GM21723 (cell line): ENCODE measurements at regions not wholly inside any gene's neighbourhood (a gene's known extent, or its start where the extent isn't known, plus 50 kb on each side); places are given as distances from the start of the nearest gene placed in this dataset.

Experiments used
- ATAC-seq: cut with Tn5 transposase; IDR thresholded peaks from one replicate; pipeline ENCODE4 v1.9.1; 2021; ENCODE audit warnings: mild to moderate bottlenecking, moderate library complexity; ENCODE audit not compliant: unreplicated experiment

DNA sequence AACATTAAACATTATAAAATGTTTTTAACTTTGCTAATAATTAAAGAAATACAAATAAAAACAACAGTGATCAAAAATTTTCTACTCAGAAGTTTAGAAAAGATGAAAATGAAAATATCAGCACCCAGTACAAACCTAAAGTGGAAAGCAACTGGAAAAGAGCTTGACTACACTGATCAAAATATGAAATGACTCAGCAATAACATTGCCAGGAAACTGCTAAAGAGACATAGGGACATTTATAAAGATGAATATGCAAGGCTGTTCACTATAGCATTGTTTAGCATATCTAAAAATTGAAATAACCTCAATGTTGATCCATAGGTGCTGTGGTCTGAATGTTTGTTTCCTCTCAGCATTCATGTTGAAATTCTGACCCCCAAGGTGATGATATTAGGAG is 88.5 kb upstream of the NOCT start:
- no peak for ATAC-seq

DNA sequence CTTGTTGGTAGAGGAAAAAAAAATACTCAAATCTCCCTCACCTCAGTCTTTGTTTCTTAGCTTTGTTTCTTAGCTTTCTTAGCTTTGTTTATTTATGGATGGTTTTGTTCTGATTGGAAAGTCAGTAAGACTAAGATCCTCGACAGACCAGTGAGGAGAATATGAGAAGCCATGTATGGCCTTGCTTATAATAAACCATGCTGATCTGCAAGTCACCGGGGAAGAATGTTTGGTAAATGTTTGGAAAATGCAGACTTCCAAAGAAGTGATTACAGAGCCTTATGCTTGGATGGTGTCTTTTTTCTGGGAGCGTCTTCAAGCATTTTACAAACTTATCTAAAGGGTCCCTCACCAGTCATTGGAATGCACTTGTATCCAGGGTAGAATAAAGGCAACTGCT is 90.1 kb upstream of the NOCT start:
- no peak for ATAC-seq

DNA sequence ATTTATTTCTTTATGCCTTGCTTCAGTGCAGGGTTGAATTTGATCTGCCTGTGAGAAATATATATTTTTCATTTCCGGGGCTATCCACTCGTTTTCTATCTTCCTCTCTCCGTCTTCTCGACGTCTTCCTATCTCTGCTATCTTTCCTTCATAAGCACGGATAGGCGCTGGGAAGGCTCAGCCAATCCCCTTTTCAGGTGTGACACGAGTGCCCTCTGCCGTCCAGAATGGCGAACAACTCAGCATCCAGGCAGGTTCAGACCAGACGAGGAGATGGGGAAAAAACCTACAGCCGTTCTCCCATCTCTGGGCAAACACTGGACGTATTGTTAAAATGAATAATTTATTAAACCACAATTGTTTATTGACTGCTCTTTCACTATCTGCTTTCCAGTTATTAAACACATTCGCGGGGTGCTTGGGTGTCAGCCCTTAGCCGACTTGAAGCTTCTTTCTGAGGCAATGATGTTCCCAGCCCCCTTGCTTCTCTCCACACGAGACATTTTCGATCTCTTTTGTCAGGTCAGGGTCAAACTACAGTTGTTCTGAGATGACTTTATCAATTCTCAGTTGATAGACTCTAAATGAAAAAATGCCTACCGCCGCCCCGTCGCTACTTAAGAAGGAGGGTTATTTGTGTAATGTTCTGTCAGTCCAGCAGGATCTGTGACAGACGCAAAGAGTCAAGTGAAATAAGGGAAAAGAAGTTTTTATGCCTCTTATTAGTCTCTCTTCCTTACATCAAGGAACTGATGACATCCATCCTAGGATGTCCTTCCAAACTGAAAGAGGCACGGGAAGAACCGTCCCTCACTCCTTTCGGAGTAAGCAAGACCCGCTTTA is 96.3 kb upstream of the NOCT start:
- ATAC-seq, result peak; percentile 88

DNA sequence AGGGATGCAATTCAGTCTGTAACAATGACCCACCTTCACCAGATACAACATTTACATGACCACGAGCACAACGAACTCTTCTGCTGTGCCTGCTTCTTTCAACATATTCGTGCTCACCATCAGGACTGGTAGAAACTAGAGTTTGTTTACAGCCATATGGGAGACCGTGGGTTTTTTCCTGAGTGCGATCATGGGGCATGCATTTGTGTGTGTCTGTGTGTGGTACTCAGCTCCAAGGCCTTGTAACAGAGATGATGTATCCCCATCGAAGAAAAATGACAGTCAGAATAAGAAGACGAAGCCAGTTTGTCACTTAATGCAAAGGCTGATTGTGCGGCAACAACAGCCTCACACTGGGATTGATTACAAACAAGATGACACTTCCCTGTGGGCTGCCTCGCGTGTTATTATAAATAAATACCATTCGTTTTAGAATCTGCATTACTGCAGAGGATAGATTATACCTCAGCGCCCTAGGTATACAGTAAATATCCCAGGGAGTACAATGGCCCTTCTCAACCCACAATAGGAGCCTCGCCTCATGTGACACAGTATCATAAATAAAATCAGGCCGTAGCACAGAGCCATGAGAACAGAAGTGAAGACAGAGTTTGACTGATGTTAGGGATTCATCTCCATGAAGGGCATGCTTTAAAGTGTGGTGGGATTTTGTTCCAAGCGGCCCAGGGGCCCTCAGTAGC is 97.3 kb upstream of the NOCT start:
- ATAC-seq, result no peak

DNA sequence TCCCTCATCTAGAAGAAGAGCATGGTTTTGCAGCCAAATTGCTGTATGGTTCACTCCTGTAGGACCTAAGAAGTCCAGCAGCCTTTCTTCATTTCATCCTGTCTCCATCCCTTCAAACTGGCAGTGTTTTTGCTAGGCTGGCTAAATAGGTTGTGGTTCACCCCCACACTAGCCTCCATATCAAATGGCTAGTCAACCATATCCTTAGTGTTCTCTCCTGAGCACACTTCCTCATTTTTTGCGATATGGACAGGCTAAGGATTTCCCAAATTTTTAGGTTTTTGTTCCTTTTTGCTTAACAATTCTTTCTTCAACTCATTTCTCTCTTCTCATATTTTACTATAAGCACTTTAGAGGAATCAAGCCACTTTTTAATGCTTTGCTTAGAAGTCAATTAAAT is 98.8 kb upstream of the NOCT start:
- no peak for ATAC-seq

DNA sequence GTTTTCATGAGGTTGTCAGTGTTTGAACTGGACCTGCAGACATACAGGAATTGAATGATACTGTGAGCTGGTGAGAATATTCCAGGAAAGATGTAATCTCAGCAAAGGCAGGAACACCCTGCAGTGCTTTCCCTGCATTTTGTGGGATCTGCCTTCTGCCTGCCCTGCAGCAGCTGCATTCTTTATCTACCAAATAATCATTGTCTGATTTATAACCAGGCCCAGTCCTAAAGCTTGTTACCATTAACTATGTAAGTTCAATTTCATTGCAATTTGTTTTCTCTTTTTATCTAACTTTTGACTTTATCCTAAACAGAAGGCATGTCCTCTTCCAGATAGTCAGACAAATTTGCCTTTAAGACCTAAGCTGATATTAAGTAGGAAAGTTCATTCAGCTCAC is 99.8 kb upstream of the NOCT start:
- ATAC-seq, result no peak

DNA sequence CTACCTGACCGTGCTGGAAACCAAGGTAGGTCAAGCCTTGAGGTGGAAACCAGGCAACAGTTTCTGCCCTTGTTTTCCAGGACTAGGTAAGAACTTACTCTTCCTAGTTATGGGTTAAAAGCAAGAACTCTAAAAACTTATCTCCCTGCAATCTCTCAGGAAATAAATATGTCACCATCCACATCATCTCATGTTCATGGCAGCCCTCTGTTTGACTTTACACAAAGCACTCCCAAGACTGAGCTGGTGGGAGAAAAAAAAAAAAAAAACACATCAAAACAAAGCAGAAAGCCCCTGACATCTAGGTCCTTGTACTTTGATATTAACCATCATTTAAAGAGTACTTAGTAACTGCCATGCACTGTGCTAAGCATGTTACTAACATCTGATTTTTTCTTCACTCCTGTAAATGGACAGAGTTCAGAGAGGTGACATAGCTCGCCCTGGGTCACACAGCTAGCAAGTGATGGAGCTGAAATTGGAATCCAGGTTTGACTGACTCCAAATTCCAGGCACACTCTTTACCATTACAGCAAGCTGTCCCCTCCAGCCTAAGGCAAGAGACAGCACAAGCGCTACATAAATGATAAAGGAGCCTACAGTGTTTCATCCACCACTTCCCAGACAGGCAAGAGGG is 102.8 kb upstream of the NOCT start:
- ATAC-seq, result no peak

DNA sequence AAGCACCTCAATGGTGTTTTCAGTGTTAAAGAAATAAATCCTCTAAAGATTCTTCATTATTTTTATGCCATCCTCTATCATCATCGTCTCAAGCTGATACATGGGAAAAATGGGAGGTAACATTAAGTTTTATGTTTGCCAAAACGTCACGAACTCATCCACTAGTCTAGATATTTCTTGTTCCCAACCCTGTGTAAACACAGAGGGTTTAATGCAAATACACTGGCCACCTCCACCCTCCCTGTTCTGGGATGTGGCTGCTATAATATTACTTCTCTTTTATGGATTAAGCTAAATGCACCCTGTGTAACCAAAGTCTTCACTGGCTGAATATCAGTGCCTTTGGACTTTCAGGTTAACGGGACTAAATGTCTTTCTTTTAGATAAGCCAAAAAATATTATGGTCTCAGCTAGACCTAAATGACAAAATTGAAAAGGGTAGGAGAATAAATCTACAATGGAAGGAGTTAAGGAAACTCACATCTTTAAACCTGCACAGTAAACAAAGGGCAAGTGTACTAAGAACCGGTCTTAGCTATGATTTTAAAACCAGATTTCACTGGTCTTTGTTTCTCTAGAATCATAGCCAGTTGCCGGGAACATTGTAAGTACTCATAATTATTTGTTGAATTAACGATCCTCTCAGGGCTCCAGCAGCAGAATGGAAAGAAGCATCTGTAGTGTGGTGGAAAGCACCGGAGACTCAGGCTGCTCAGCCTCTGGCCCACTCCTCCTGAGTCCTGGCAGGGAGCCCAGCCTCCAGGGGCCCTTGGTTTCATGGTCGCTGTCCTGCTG is 103.5 kb upstream of the NOCT start:
- ATAC-seq, result no peak

DNA sequence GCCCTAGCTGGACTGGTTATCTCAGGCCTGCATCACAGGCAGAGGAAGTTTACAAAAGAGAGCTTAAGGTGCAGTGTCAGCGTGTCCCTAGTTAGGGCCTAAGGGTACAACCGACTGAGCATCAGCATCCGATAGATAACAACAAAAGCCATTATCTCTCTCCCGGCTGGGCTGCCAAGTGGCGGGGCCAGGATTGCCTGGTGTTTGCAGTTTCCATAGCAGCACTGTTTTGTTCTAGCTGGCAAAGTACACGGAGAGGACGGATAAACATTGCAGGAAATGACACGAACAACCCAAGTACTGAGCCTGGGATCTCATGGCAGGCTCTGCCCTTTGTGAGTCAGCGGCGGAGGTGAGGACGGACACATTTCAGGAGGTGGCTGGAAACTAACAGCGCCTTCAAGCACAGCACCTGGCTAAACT is 104.7 kb upstream of the NOCT start:
- no peak for ATAC-seq

DNA sequence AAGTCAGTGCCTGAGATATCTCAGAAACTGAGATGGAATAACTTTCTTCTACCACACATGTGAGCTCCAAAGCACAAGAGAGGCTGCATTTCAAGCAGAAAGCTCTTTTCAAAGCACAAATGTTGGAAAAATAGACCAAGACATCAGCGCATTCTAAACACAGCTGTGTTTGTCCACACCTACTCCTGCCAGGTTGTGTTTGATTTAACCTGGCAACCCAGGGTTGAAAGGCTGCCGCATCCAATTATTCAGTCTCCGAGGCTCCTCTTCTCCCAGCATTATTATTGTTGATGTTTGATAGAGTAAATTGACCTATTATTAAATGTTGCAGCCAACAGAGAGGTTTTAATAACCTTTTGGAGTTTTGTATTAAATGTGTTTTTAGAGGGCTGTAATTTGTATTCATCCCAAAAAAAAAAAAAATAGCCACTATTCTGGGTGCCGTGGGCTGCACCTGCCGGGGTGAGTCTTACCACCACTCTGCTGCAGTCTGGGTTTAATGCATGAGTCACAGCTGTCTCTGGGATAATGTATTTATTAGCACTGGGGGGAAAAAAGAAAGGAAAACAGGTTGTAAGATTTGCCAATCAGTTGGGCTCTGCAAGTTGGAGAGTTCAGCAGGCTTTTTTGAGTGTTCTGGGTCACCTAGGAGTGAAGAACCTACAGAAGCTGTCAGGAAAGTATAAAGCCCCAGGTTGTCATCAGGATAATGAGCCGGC is 105.2 kb upstream of the NOCT start:
- no peak for ATAC-seq

DNA sequence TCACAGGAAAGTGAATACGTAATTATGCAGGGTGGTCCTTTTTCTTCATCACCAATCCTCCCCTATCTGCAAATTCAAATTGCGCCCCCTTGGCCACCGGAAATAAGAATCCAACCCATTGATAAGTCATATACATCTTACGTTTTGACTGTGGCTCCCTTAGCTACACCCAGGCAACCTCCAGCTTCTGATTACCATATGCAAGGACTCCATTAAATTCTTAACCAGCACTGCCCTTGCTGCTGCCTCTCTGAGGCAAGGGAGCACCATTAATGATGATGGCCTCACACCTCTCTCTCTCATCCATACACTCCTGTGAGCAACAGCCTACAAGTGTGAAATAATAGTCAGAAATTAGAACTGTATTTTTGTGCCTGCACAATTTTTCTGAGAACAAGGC is 106.0 kb upstream of the NOCT start:
- ATAC-seq, result no peak

DNA sequence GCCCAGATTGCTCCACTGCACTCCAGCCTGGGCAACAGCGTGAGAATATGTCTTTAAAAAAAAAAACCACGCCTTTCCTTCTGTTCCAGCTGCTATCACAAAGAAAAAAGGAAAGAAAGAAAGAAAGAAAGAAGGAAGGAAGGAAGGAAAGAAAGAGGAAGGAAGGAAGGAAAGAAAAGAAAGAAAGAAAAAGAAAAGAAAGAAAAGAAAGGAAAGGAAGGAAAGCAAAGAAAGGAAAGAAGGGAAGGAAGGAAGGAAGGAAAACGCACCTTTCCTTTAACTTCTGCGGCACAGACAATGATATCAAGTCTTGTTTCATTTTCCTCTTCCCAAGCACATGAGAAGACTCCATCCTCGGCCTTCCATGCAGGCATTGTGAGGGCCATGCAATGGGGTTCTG is 107.4 kb upstream of the NOCT start:
- ATAC-seq, result no peak

DNA sequence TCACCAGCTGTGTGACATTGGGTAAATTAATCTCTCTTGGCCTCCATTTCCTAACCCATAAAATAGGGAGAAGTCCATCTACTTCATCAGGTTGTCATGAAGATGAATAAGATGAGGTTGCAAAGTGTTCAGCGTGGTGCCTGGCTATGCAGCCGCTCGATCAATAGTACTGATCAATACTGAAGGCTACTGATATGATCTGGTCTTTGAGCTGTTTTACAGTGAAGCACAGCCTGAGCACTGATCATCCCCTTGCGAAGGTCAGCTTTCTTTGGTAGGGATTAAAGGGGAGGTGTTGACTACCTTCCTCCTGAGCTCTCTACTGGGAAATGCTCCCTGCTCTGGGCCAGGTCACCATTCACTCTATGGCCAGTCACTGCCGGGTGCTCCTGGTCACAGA is 108.4 kb upstream of the NOCT start:
- no peak for ATAC-seq

DNA sequence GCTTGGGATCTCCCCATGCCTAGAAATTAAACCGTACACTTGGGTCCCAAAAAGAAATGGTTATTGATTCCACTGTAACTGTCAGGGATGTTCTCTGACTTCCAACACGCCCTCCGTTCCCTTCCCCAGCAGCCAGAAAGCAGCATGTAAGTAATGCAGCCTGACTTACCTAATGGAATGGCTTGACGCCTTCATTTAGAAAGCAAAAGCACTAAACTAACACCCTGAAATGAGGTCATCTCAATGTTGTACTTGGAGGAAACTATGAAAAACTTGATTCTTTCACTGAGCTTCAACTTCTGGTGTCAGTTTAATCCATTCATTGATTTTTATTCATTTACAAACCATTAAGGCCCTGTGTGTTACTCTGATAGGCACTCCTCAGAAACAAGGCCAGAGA is 110.8 kb upstream of the NOCT start:
- ATAC-seq, result no peak

DNA sequence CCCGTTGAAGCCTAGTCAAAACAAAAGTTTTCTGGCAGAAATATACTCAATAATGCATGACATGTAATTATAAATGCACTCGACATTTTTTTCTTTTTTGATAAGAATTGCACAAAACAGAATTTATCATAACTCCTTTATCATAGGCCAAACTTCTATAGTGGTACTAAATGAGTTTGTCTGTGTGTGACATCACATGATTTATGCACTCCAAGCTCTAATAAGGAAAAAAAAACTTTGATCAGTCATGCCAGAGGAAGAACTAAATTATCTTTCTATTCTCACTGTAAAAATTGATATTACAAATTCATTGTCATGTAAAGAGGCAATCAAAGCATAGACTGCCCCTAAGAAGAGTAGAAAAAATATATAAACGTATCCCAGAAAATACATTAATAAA is 112.4 kb upstream of the NOCT start:
- no peak for ATAC-seq

DNA sequence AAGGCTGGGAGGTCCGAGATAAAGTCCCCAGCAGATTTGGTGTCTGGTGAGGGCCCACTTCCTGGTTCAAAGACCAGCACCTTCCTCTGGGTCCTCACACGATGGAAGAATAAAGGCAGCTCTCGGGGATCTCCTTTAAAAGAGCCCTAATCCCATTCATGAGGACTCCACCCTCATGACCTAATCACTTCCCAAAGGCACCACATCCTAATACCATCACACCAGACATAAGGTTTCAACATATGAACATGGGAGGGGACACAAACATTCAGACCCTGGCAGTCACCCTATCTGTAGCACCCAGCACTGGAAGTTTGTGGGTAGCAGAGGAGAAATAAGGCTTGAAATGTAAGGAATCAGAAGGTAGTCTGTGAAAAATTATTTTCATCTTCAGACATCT is 112.9 kb upstream of the NOCT start:
- no peak for ATAC-seq

DNA sequence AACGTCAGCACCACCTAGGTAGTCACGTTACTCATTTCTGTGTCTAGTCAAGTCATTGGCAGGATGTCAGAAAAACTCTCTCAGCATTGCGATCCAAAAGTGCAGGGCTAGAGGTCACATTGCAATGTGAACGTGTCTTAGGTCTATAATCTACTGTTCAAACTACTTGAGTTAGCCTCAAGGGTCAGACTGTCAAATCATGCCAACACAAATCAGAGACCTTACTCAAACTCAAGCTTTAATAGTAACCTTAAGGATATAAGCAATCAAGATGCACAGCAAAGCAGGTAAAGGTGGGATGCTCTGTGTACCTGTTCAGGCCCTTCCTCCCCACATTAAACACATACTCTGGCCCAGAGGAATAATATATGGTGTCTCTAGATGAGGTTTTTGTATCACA is 114.4 kb upstream of the NOCT start:
- ATAC-seq, result no peak

DNA sequence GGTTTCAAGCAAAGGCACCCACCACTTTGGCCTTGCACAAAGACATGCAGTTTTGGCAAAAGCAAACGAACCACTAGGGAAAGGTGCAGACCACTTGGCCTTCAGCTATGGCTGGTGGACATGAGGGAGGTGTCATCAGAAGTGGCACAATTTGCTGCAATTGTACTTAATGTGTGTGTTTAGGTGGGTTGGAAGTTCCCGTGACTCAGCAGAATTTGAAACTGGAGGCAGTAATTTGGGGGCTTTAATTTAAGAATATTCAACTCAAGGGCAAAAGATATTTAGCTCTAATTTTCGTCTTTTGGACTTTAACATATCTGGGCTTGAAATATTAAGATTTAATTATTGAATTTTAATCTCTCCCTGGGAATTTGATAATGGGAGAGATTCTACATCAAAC is 115.6 kb upstream of the NOCT start:
- ATAC-seq, result no peak

DNA sequence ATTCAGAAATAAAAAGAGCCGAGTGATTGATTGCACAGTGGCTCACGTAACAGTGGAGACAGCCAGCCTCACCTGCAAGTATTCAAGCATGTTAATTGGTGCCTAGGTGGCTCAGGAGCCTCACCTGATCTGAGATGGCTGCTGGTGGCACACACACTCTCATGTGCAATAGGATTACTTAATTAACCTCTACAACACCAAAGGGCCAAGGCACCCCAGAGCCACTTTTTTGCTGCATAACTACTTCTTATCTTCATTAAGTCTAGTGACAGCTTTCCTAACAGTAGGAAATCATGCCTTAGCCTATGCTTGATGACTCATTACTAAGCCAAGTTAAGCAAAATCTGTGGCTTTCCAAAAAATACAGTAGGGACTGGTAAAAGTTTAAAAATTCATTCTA is 117.3 kb upstream of the NOCT start:
- no peak for ATAC-seq

DNA sequence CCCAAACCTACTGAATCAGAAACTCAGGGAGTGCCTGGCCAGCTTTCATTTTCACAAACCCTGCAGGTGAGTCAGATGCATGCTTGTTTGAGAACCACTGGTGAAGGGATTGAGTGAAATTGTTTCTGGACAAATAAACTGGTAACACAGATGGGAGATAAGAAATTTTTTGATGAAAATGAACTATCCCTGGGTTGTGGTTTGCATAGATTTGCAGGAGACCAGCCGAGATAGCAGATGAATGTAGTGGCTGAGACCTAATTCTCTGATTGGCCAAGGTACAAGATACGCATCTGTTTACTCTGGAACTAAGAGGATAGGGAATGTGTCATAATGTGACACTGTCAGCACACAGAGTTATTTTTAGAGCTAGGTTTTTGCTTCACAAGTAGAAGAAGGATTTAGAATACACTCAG is 117.8 kb upstream of the NOCT start:
- ATAC-seq, result no peak

DNA sequence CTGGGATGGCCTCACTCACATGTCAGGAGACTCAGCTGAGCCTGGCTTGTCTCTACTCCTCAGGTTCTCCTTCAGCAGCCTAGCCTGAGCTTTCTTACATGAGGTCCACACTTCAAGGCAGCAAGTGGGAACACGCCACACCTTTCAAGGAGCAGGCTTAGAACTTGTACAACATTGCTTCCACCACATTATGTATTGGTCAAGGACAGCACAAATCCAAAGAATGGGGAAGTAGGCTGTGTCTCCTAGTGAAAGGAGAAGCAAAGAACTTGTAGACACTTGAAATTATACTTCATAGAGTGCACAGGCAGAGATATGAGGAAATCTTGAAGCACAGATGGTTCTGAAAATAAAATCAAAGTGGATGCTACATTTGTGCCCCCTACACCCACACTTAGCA is 120.9 kb upstream of the NOCT start:
- ATAC-seq, result no peak
